Stimulated activated CD8-positive, alpha-beta memory T cell treated with anti-CD3 and anti-CD28 coated beads, Interleukin-2, amount 100 ng/mL, for 48 hours (primary cell): ENCODE measurements at regions not wholly inside any gene's neighbourhood (a gene's known extent, or its start where the extent isn't known, plus 50 kb on each side); places are given as distances from the start of the nearest gene placed in this dataset.
"Not testable (repeated sequence)": the region's sequence is repeated elsewhere in the genome, so short reads cannot be mapped to it uniquely, and the experiment has no call there.

ENCODE experiments used
- DNase-seq, 2 donors: peaks; one replicate each; pipeline ENCODE4 v3.0.0-alpha.2; 2020; ENCODE audit warnings: low read depth in 2 of 2

DNA sequence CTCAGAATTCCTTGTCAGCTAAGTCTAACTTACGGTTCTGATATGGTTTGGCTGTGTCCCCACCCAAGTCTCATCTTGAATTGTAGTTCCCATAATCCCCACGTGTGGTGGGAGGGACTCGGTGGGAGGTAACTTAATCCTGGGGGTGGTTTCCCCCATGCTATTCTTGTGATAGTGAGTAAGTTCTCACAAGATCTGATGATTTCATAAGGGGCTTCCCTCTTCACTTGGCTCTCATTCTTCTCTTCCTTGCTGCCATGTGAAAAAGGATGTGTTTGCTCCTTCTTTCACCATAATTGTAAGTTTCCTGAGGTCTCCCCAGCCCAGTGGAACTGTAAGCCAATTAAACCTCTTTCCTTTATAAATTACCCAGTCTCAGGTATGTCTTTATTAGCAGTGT is 163.0 kb downstream of the PMAIP1 start:
- DNase-seq = not testable (repeated sequence)

DNA sequence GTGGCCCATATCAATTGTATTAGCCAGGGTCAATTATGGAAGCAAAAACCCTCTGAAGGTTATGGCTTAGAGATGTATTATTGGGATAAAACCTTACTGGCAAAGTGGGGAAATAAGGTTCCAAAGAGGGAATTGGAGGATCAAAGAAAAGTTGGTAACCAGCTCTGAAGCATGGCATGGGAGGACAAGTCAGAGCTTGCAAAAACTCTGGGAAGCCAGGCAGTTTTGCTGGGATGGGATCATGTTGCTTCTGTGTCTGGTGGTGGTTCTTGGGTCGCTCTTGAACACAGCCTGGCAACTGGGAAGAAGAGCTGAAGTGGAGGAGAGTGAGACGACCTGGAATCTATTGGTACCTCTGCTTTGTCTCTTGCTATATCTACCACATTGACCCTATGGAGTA is 162.6 kb downstream of the PMAIP1 start:
- no peak for DNase-seq

GRCh38 chr18:60060578-60060977 is 160.8 kb downstream of the PMAIP1 start:
- DNase-seq = no peak

DNA sequence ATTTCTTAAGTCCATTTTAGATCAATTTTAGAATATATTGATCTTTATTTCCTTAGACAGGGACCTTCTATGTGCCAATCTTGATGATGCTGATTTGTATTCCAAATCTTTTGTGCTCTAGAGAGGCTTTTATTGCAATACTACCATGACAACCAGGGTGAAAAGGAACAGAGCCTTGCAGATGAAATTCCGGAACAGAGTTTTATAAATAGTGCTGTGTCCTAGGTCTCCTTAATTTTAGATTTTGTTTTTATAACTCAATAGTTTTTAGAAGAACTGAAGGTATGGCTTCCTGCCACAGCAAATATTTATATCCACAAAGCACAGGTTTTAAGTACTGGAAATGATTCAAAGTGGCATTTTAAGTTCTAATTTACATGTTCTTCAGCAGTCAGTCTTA is 160.2 kb downstream of the PMAIP1 start:
- DNase-seq = no peak

GRCh38 chr18:60059216-60059615 is 159.4 kb downstream of the PMAIP1 start:
- DNase-seq = no peak

- no peak for DNase-seq
Measured at GRCh38 chr18:60053747-60054304, 154.0 kb downstream of the PMAIP1 start.

DNA sequence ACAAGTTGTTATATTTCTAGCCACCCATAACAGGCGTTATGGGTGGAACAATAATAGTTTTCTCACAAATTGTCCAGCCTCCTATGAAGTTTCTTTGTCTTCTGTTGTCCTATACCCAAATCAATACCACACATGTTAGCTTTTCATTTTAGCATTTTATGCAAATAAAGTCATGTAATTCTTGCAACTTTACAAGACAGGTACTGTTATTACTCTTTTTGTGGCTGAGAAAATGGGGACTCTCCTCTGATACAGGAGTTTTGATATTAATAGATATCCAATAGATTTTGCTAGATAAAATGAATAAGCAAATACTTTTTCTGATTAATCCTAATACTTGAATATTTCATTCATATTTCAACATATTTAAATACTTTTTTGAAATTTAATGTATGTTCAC is 151.0 kb downstream of the PMAIP1 start:
- DNase-seq = no peak

DNA sequence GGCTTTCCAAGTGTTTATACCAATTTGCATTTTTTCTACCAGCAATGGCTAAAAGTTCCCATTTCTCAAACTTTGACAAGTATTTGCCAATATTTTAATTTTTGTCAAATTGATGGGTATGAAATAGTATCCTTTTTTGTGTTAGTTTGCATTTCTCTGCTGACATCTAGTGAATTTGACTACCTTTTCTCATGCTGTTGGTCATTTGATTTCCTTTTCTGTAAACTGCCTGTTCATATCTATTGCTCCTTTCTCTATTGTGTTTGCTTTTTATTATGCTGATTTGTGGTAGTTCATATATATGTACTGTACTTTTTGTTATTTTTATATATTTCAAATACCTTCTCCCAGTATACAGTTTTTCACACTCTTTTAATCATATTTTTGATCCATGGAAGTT is 149.4 kb downstream of the PMAIP1 start:
- no peak for DNase-seq

DNA sequence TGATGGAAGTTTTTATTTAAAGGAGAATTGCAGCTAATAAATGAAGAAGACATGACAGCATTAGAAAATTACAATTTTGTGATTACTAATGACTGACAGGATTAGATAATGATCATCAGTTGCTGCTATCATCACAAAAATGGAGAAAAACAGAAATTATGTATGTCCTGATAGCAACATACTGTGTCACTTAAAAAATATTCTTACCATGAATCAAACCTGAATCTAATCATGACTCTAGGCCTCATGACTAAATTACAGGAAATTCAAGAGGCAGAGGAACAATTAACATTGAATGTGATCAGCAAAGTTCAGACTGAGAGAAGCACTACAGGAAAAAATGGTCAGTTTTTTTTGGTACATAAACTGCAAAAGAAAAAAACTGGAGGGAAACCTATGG is 147.8 kb downstream of the PMAIP1 start:
- DNase-seq = no peak

- DNase-seq = no peak
Measured at GRCh38 chr18:60044290-60045006, 144.7 kb downstream of the PMAIP1 start.

DNA sequence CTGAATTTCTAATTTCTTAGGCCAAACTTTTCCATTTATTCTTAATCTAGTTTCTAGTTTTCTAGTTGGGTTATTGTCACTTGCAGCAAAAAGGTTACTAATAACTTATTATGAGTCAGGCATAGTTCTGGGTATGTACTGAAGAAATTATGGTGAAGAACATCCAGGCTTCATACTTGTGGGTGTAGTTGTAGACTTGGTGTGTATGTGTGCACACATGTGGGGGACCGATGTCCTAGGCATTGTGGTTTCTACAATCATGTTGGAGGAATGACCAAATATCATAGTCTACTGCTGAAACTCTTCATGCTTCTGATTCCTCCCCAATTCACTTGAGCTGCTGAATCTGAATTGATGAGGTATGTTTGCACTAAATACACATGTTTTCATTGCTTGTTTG is 141.2 kb downstream of the PMAIP1 start:
- DNase-seq = no peak

DNA sequence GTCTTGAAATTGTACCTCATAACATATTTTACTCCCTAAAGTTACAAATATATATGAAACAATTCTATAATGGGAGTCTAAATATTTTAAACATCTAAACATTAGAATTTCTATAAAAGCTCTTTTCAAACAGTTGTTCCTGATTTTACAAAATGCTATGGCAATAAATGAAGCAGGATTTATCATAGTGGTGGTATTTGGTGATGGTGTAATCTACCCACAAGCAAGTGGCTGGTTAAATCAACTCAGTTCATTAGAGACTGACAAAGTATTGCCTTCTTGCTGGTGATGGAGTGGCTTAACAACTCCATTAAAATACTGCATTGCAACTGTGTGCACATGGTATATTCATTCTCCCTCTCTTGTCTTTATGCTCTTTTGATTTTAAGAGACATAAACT is 138.9 kb downstream of the PMAIP1 start:
- DNase-seq = no peak

DNA sequence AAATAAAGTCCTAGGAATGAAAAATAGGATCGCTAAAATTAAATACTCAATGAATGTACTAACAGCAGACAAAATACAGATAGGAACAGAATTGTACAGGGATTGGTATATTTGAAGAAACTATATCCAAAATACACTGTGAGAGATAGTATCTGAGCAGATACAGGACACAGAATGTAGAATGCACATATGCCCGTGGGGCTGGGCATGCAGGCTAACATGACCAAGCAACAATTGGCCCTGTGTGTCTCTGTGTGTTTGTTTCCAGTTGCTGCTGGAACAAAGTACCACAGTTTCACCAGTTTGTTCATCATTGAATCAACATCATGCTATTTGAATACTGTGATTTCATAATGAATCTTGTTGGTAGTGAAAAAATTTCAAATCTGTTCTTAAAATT is 127.6 kb downstream of the PMAIP1 start:
- DNase-seq = no peak

GRCh38 chr18:60024857-60025256 is 125.1 kb downstream of the PMAIP1 start:
- DNase-seq = no peak

DNA sequence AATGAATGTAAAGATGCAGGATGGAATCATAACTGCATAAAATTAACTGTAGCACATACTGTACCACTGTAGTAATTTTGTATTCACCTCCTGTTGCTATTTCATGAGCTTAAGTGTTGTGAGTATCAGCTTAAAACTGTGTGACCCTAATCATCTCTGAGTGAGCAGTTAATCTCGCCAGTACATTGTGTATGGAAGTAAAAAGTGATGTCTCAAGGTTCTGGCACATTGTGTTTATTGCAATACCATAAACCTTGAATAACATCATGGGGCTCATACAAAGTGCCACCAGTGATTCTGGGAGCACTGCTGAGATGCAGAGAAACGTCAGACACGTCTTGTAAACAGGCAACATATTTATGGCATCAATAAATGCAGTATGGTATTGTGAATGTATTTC is 124.5 kb downstream of the PMAIP1 start:
- DNase-seq = no peak

DNA sequence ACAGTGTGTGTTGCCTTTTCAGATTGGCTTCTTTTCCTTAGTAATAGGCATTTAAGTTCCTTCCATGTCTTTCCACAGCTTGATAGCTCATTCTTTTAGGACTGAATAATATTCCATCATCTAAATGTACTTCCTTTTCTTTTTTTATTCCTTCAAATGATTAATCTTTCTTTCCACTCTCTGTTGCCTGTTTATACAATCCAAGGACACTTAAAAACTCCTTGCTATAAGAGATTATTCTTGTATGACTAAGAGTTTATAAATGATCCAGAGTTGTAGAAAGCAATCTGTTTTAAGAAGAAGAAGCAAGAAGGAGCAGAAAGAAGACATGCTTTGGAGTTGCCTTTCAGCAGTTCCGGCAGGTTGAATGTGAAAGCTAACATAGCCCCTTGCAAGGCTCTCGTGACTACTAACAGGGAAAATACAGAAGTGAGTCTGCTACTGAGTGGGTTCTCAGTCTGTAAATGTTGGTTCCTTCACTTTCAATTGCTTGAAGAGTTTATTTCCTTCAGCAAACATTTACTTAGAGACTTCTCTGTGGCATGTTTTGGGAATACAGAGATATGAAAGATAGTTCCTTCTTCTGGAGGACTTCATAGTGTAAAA is 123.0 kb downstream of the PMAIP1 start:
- DNase-seq = no peak

GRCh38 chr18:60021556-60021955 is 121.8 kb downstream of the PMAIP1 start:
- no peak for DNase-seq

DNA sequence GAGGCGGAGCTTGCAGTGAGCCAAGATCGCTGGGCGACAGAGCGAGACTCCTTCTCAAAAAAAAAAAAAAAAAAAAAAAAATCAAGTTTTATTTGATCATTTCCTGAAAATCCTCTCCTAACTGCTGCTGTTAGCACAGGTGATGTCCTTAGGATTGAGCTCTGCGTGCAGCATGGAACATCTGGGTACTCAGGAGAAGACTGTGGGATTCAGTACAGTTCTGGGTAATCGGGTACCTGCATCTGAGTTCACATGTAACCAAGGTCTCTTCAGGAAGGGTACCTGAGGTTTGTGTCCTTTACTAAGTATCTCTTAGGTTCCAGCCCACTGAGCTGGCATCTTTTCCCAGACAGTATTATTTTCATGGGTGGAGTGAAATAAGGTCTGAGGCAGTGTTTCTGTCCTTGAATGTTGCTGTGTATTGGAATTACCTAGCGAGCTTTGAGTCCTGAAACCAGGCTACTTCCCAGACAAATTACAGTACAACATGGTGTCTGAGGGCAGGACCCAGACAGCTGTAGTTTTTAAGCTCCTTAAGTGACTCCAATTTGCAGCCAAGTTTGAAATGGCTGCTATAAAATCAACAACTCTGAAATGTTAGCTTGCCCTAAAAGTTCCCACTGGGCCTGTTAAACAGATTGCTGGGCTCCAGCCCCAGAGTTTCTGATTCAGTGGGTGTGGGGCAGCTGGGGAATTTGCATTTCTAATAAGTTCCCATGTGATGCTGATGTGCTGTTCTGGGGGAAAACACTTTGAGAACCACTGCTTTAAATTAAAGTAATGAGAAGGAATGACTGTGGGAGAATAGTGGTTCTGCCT is 120.5 kb downstream of the PMAIP1 start:
- DNase-seq = no peak

DNA sequence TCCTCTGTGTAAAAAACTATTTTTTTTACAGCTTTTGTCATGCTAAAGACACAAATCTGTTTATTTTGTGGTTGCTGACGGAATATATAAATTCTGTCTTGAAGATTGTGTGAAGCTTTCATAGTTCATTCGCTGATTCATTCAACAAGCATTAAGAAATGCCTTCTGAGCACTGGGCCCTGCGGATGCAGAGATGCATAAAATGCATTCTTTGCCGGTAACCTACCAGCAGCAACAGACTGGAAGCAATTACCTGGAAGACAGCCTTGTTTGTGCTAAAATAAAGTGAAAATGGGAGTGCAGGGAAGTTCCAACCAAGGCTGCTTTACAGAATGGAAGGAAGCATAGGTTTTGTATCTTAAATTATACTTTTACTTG is 119.7 kb downstream of the PMAIP1 start:
- DNase-seq = no peak

DNA sequence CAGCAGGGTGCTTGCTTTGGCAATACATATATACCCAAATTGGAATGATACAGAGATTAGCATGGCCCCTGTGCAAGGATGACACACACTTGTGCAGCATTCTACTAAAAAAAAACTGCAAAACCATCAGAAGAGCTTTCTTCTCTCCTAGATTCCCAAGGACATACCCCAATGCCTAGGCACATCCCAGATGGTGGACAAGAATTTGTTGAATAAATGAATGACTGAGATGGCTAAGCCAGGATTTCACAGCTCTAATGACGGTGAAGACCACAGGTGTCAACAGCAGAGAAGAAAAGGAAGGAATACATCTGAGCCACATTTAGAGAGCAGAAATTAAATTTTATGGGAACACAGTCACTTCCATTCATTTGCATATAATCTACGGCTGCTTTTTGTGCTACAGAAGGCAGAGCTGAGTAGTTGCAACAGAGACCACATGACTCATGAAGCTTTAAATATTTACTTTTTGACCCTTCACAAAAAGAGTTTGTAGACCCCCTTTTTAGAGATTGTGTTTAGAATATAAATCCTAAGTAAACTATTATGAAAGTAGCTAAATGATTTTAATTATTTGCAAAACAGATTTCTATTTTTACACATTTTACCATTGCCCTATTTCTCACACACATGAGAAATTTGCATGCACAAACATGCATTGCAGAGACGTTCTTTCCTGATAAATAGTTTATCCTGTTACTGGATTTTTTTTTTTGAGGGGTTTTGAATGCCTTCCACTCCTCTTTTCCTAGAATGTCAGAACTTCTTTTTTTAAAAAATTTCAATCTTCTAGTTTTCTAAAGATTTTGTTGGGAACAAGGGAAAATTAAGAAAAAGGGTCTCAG is 119.0 kb downstream of the PMAIP1 start:
- DNase-seq = no peak

DNA sequence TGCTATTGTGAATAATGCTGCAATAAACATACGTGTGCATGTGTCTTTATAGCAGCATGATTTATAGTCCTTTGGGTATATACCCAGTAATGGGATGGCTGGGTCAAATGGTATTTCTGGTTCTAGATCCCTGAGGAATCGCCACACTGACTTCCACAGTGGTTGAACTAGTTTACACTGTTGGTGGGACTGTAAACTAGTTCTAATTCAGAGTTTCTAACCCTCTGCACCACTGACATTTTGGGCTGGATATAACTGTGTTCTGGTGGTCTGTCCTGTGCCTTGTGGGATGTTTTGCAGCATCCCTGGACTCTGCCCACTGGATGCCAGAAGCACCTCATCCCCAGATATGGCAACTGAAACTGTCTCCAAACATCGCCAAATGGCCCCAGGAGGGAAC is 118.3 kb downstream of the PMAIP1 start:
- DNase-seq = not testable (repeated sequence)

DNA sequence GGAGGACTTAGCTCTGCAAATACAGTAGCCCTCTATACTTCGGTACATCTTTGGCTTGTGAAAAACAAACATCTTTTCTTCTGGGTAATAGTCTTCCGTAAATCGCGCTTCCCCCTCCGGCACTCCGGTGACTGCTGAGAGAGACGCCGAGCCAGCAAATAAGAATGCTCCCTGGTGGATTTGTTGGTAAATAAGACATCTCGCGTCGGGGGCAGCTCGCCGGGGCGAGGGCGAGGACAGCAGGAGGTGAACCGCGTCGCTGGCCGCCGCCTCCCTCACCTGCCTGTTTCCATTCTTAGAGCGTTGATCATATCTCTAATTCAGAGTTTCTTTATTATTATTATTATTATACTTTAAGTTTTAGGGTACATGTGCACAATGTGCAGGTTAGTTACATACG is 117.6 kb downstream of the PMAIP1 start:
- DNase-seq = no peak
